ENCODE measurements at regions not wholly inside any gene's neighbourhood (a gene's known extent, or its start where the extent isn't known, plus 50 kb on each side); places are given as distances from the start of the nearest gene placed in this dataset.

DNA sequence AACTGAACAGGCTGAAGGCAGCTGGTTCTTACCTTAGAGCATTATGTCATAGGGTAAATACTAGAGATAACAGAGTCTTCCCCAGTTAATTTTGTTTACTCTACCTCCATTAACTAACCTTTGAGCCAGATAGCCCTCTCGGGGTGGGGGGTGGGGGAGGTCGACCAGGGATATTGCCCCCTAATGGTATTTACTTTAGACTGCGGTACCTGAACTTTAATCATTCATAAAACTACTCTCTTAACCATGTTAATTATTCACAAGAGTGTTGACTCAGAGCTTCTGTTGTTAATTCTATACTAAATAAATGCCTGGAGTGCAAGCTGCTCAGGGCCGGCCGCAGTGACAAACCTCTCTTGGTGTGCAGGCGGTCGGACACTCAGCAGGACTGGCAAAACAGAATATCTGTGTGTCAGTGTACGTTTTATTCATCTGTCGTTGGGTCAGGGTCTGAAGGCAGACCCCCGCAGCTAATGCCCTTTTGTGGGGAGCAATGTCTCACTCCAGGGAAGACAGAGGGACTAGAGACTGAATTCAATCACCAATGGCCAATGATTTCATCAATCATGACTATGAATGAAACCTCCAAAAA is 152.4 kb upstream of the COL21A1 start:
- POLR2A ChIA-PET: no interaction called here

DNA sequence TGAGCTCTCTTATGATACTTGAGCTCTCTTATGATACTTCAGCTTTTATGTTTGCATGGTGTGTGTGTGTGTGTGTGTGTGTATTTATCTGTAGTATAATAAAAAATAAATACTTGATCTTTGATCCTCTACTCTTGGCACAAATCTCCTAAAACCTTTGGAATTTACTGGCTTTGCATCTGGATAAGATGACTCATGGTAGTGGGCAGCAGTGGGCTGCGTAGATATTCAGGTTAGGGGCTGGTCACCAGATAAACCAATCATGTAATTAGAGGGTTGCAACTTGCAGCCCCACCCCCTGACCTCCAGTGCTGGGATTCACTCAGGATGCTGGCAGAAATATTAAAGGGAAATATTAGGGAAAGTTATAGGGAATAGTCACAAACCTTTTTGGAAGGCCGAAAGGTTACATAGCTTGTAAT is 151.9 kb upstream of the COL21A1 start:
- POLR2A ChIA-PET: no interaction called here

More for the DNA sequence above, 152.4 kb upstream of the COL21A1 start:
- no peak for DNase-seq (ENCODE audit: extremely low spot score)
- CTCF ChIA-PET: interaction anchor here (1.1 to 1.2 kb wide), 2 partner anchors 18 kb away, joined by 3 read pairs; no protein-coding TSS in a partner anchor
- TF ChIP-seq, protein P1, sequence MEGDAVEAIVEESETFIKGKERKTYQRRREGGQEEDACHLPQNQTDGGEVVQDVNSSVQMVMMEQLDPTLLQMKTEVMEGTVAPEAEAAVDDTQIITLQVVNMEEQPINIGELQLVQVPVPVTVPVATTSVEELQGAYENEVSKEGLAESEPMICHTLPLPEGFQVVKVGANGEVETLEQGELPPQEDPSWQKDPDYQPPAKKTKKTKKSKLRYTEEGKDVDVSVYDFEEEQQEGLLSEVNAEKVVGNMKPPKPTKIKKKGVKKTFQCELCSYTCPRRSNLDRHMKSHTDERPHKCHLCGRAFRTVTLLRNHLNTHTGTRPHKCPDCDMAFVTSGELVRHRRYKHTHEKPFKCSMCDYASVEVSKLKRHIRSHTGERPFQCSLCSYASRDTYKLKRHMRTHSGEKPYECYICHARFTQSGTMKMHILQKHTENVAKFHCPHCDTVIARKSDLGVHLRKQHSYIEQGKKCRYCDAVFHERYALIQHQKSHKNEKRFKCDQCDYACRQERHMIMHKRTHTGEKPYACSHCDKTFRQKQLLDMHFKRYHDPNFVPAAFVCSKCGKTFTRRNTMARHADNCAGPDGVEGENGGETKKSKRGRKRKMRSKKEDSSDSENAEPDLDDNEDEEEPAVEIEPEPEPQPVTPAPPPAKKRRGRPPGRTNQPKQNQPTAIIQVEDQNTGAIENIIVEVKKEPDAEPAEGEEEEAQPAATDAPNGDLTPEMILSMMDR (IDR thresholded peaks at IDR 0.05; ENCODE audit: control extremely low read depth, extremely low read depth, low read depth, missing control alignments): no peak

DNA sequence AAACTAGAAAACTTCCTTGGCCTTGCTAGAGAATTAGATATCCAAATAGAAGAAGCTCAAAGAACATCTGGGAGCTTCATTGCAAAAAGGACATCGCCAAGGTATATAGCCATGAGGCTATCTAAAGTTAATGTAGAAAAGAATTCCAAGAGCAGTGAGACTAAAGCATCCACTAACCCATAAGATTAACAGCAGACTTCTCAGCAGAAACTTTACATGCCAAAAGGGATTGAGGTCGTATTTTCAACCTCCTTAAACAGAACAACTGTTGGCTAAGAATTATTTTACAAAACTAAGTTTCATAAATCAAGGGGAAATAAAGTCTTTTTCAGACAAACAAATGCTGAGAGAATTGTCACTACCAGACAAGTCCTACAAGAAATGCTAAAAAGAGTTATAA is 149.1 kb upstream of the COL21A1 start:
- TF ChIP-seq, protein P1 (IDR thresholded peaks at IDR 0.05; ENCODE audit: control extremely low read depth, extremely low read depth, low read depth, missing control alignments): no peak
- POLR2A ChIA-PET: no interaction called here
- no peak for DNase-seq (ENCODE audit: extremely low spot score)
- CTCF ChIA-PET: interaction anchor here (1.6 kb wide), 1 partner anchor 10 kb away, joined by 4 read pairs; no protein-coding TSS in a partner anchor

More for the DNA sequence above, 151.9 kb upstream of the COL21A1 start:
- CTCF ChIA-PET: interaction anchor here (0.9 to 1.3 kb wide), 3 partner anchors 12 to 21 kb away, joined by 3 to 4 read pairs (median 3); no protein-coding TSS in a partner anchor
- TF ChIP-seq, protein P1 (IDR thresholded peaks at IDR 0.05; ENCODE audit: control extremely low read depth, extremely low read depth, low read depth, missing control alignments): no peak
- DNase-seq (ENCODE audit: extremely low spot score): no peak

DNA sequence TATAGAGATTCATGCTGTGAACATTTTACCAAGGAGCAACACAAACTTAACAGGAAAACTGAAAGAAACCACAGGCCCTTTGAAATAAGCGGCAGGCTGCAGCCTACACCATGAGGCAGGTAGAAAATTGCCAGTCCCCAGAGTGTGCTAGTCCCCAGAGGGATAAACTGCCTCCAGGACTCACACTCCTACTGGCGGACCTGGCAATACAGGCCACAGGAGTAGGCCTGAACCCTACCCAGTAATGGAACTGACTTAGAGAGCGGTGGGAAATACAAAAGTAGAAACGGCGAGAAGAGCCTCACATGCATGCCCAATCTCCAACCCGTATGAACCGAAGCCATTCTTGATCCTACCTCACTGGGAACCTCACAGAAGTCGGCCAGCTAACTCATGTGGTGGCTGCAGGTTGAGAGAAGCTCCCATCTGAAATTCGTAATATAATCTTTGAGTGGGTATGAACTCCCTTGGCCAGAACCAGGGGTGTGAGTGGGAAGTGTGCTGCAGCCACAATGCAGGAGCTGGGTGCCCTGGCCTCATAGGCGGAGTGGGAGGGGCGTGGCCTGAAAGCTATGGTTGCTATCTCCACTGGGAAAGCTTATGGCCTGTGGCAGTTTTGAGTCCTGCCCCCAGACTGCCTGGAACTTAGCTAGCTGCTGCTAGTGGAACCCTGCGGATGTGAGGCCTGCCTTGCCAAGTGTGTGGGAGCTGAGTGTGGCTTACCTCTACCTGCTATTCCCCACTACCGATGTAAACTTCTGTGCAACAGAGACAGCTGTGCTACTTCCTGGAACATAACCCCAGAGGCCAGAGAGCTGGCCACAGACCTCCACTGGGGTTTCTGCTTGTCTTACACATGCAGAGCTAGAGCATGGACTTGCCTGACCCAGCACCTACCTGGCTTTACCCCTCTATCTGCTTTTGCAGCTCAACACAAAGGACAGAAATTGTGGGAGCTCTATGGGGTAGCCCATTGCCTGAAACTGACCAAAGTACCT is 146.5 kb upstream of the COL21A1 start:
- TF ChIP-seq, protein P1 (IDR thresholded peaks at IDR 0.05; ENCODE audit: control extremely low read depth, extremely low read depth, low read depth, missing control alignments): no peak
- ChIA-PET POLR2A (no interaction called here), CTCF (interaction anchor here (1.0 to 1.7 kb wide), 7 partner anchors 8 to 249 kb away, joined by 3 to 6 read pairs (median 4); partner anchors contain the start of gene DST)
- DNase-seq (ENCODE audit: extremely low spot score): no peak

DNA sequence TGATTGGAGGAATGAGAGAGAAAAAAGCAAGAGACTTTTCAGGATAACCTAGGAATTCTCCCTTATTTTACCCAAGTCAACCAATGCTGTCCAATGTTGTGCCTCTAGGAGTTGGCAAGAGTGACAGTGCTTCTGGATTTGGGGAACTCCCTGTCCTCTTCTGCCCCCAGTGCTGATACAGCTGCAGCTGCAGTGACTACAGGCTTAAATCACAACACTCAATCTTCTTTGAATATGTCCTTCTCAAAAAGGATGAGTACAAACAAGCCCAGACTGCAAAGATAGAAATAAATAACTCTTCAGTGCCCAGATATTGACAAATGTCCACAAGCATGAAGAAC is 141.0 kb upstream of the COL21A1 start:
- no peak for DNase-seq (ENCODE audit: extremely low spot score)
- ChIA-PET POLR2A (no interaction called here), CTCF (interaction anchor here (1.7 kb wide), 1 partner anchor 16 kb away, joined by 4 read pairs; no protein-coding TSS in a partner anchor)
- TF ChIP-seq, protein P1 (IDR thresholded peaks at IDR 0.05; ENCODE audit: control extremely low read depth, extremely low read depth, low read depth, missing control alignments): no peak

Measured in GM10248 (cell line).